GM23248 (cell line): ENCODE measurements at regions not wholly inside any gene's neighbourhood (a gene's known extent, or its start where the extent isn't known, plus 50 kb on each side); places are given as distances from the start of the nearest gene placed in this dataset.

Source experiments
- DNase-seq: peaks from one replicate; pipeline ENCODE4 v3.0.0-alpha.2; 2015
- H2AFZ ChIP-seq: fragments of 200-600 bp; sonication (generic); 2 replicates; pipeline ENCODE4 v1.6.1; 2016; ENCODE audit warnings: antibody characterized with exemption
- H3F3A ChIP-seq: fragments of 200-600 bp; sonication (generic); 2 replicates; pipeline ENCODE4 v1.6.1; 2016; ENCODE audit warnings: mild to moderate bottlenecking, antibody characterized with exemption, mixed run types; ENCODE audit not compliant: insufficient read depth
- H3K27ac ChIP-seq: fragments of 200-600 bp; sonication (generic); 2 replicates; pipeline ENCODE4 v1.5.1; 2016; ENCODE audit warnings: mild to moderate bottlenecking
- H3K27me3 ChIP-seq: fragments of 200-600 bp; sonication (generic); replicated peaks from 2 replicates; pipeline ENCODE4 v1.6.1; 2016; ENCODE audit warnings: mild to moderate bottlenecking; ENCODE audit not compliant: insufficient read depth
- H3K36me3 ChIP-seq: fragments of 200-600 bp; sonication (generic); 2 replicates; pipeline ENCODE4 v1.6.1; 2016; ENCODE audit warnings: low read depth, mild to moderate bottlenecking
- H3K4me1 ChIP-seq: fragments of 200-600 bp; sonication (generic); 2 replicates; pipeline ENCODE4 v1.6.1; 2016; ENCODE audit warnings: mild to moderate bottlenecking; ENCODE audit not compliant: insufficient read depth
- H3K4me2 ChIP-seq: fragments of 200-600 bp; sonication (generic); one replicate; pipeline ENCODE4 v1.6.1; 2016; ENCODE audit warnings: mild to moderate bottlenecking; ENCODE audit not compliant: unreplicated experiment
- H3K4me3 ChIP-seq: fragments of 200-600 bp; sonication (generic); 2 replicates; pipeline ENCODE4 v1.5.1; 2016; ENCODE audit warnings: mild to moderate bottlenecking
- H3K79me2 ChIP-seq: fragments of 200-600 bp; sonication (generic); 2 replicates; pipeline ENCODE4 v1.6.1; 2016; ENCODE audit warnings: mild to moderate bottlenecking; ENCODE audit not compliant: insufficient read depth
- H3K9ac ChIP-seq: fragments of 200-600 bp; sonication (generic); 2 replicates; pipeline ENCODE4 v1.6.1; 2016; ENCODE audit warnings: mild to moderate bottlenecking
- H3K9me2 ChIP-seq: fragments of 200-600 bp; sonication (generic); 2 replicates; pipeline ENCODE4 v1.6.1; 2016; ENCODE audit warnings: mixed run types, mild to moderate bottlenecking, moderate library complexity; ENCODE audit not compliant: insufficient read depth
- H3K9me3 ChIP-seq: fragments of 200-600 bp; sonication (generic); one replicate; pipeline ENCODE4 v1.6.1; 2017; ENCODE audit warnings: low read depth
- H4K20me1 ChIP-seq: fragments of 200-600 bp; sonication (generic); 2 replicates; pipeline ENCODE4 v1.6.0; 2016; ENCODE audit not compliant: insufficient read depth
- EZH2 ChIP-seq: fragments of 200-600 bp; sonication (generic); IDR thresholded peaks from 2 replicates; pipeline ENCODE4 v1.6.1; 2018; ENCODE audit warnings: antibody characterized with exemption, mild to moderate bottlenecking; ENCODE audit not compliant: insufficient read depth, poor library complexity, severe bottlenecking
- EZH2phosphoT487 ChIP-seq: fragments of 200-600 bp; sonication (generic); IDR thresholded peaks from 2 replicates; pipeline ENCODE4 v1.6.1; 2018; ENCODE audit warnings: antibody characterized with exemption, moderate library complexity, mild to moderate bottlenecking, low read depth; ENCODE audit not compliant: insufficient read depth
- WGBS, 2 experiments: methylation state at CpG; one replicate each; pipeline ENCODE4 v1.1.6; 2015 to 2017; ENCODE audit warnings: low lambda C conversion rate in 2 of 2, low coverage in 1 of 2; ENCODE audit errors: missing lambda C conversion rate in 2 of 2; 5-methylcytosine and 5-hydroxymethylcytosine counted together
- in situ Hi-C: fragments of 300-500 bp; cut with MboI; formaldehyde crosslinking; loops from 2 replicates; pipeline ENCODE4 v1.15.0; 2020

DNA sequence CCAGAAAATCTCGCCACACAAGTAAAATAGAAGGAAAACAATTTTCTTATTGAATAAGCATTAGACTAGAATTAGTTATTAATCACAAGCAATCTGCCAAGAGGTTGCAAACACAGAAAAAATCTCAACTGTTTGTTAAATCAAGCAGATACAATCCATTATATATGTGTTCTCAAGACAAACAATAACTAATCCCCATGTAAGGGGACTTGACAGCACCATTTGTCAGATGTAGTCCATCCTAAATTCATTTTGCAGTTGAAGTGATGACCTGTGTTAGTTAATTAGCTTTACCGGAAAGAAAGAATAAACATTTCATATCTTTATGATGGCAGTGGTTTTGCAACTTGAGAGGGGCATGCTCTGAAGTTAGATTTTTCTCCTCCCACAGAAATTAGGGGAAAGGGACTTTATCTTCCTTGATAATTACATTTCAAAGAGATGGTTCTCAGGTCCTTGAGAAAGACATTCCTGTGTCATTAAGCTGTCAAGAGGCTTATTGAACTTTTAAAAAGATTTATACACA lies 1588.0 kb downstream of the GRIK2 start:
- TF ChIP-seq EZH2phosphoT487 = no peak
- TF ChIP-seq EZH2 = no peak
- H3K36me3 ChIP-seq = no peaks in the 10 kb centered on the region
- H3K27me3 ChIP-seq = no peaks in the 10 kb centered on the region
- no peaks in the 10 kb centered on the region for H3F3A ChIP-seq
- H3K9ac ChIP-seq = no peak overlapping the region
- in situ Hi-C loops = no loop called here
- no peak overlapping the region for H2AFZ ChIP-seq
- no peaks in the 10 kb centered on the region for H3K4me1 ChIP-seq
- no peak overlapping the region for H3K4me2 ChIP-seq
- no peaks in the 10 kb centered on the region for H4K20me1 ChIP-seq
- no peak for DNase-seq
- H3K27ac ChIP-seq = no peak overlapping the region
- no peaks in the 10 kb centered on the region for H3K79me2 ChIP-seq
- H3K9me2 ChIP-seq = no peaks in the 10 kb centered on the region
- WGBS, 2 experiments = 19 to 36% methylated on average over 2 of the region's 2 CpGs
- no peaks in the 10 kb centered on the region for H3K9me3 ChIP-seq
- no peak overlapping the region for H3K4me3 ChIP-seq

DNA sequence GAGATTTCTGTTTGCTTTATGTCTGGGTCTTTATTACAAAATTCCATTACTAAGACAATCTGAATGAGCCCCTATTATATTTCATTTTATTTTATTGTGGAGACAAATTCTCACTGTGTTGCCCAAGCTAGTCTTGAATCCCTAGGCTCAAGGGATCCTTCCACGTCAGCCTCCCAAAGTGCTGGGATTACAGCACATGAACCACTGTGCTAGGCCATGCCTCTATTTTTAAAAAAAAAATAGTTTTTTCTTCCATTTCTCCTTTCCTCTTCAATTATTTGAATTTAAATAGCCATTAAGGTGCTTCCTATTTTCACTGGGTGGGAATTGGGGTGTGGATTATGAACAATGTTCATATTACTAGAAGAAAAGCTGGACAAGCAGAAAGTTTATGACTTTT lies 1587.4 kb downstream of the GRIK2 start:
- H3K27ac ChIP-seq = no peak overlapping the region
- no peak for DNase-seq
- H3K9ac ChIP-seq = no peak overlapping the region
- WGBS, 2 experiments = 10 to 20% methylated on average over 1 of the region's 1 CpG
- no peaks in the 10 kb centered on the region for H3K9me2 ChIP-seq
- no peak overlapping the region for H2AFZ ChIP-seq
- no peak overlapping the region for H3K4me3 ChIP-seq
- H3K4me2 ChIP-seq = no peak overlapping the region
- TF ChIP-seq EZH2phosphoT487 (no peak), EZH2 (no peak)
- H3K79me2 ChIP-seq = no peaks in the 10 kb centered on the region
- no peaks in the 10 kb centered on the region for H3K27me3 ChIP-seq
- in situ Hi-C loops = no loop called here
- no peaks in the 10 kb centered on the region for H3K9me3 ChIP-seq
- H4K20me1 ChIP-seq = no peaks in the 10 kb centered on the region
- no peaks in the 10 kb centered on the region for H3F3A ChIP-seq
- H3K36me3 ChIP-seq = no peaks in the 10 kb centered on the region
- H3K4me1 ChIP-seq = no peaks in the 10 kb centered on the region

GRCh38 chr6:102961902-102962301 lies 1568.4 kb downstream of the GRIK2 start:
- no peaks in the 10 kb centered on the region for H4K20me1 ChIP-seq
- H3K79me2 ChIP-seq = no peaks in the 10 kb centered on the region
- no peak overlapping the region for H3K4me3 ChIP-seq
- no peak overlapping the region for H3K9ac ChIP-seq
- DNase-seq = no peak
- H3K36me3 ChIP-seq = no peaks in the 10 kb centered on the region
- TF ChIP-seq EZH2phosphoT487 = no peak
- no peak overlapping the region for H3K4me2 ChIP-seq
- no peaks in the 10 kb centered on the region for H3K9me2 ChIP-seq
- no peak overlapping the region for H3K27ac ChIP-seq
- H3K4me1 ChIP-seq = no peaks in the 10 kb centered on the region
- no peaks in the 10 kb centered on the region for H3F3A ChIP-seq
- no peak overlapping the region for H2AFZ ChIP-seq
- no peaks in the 10 kb centered on the region for H3K9me3 ChIP-seq
- no peaks in the 10 kb centered on the region for H3K27me3 ChIP-seq
- in situ Hi-C loops = no loop called here

DNA sequence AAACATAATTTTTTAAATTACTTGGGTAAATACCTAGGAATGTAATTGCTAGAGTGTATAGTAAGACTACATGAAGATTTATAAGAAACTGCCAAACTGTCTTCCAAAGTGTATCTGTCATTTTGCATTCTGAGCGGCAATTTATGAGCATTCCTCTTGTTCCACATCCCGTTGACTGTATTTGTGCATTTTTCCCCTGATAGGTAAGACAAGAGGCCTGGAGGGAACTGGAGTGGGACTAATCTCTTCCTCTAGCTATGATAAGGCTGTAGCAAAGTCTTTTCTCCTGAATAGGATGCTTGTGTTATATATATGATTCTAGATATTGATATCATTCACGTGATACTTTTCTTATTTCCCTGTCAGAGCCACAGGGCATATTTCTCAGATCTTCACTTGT lies 1557.5 kb downstream of the GRIK2 start:
- Histone ChIP-seq H3K9me2 (no peaks in the 10 kb centered on the region), H3K4me1 (no peaks in the 10 kb centered on the region), H3F3A (no peaks in the 10 kb centered on the region), H3K79me2 (no peaks in the 10 kb centered on the region), H3K9me3 (no peaks in the 10 kb centered on the region), H3K36me3 (no peaks in the 10 kb centered on the region), H4K20me1 (no peaks in the 10 kb centered on the region), H3K9ac (no peak overlapping the region), H3K27ac (no peak overlapping the region), H3K4me2 (no peak overlapping the region), H3K4me3 (no peak overlapping the region), H3K27me3 (no peaks in the 10 kb centered on the region), H2AFZ (no peak overlapping the region)
- no peak for DNase-seq
- WGBS, 2 experiments = 11 to 16% methylated on average over 3 of the region's 3 CpGs
- in situ Hi-C loops = no loop called here
- TF ChIP-seq EZH2phosphoT487 = no peak
- no peak for TF ChIP-seq EZH2

GRCh38 chr6:102944475-102944874 lies 1551.0 kb downstream of the GRIK2 start:
- Histone ChIP-seq H3K27ac (no peak overlapping the region), H3K9me2 (no peaks in the 10 kb centered on the region), H3K9ac (no peak overlapping the region), H3K27me3 (no peaks in the 10 kb centered on the region), H3K4me1 (no peaks in the 10 kb centered on the region), H3F3A (no peaks in the 10 kb centered on the region), H3K79me2 (no peaks in the 10 kb centered on the region), H3K9me3 (no peaks in the 10 kb centered on the region), H3K4me2 (no peak overlapping the region), H4K20me1 (no peaks in the 10 kb centered on the region), H3K36me3 (no peaks in the 10 kb centered on the region), H3K4me3 (no peak overlapping the region), H2AFZ (no peak overlapping the region)
- in situ Hi-C loops = no loop called here
- WGBS, 2 experiments = 7 to 8% methylated on average over 1 of the region's 1 CpG
- DNase-seq = no peak
- TF ChIP-seq EZH2phosphoT487 (no peak), EZH2 (no peak)
